Psoas muscle (tissue), 7 donors: ENCODE measurements at regions not wholly inside any gene's neighbourhood (a gene's known extent, or its start where the extent isn't known, plus 50 kb on each side); places are given as distances from the start of the nearest gene placed in this dataset.

ENCODE experiments used
- ATAC-seq, 4 donors: fragments of 200-7000 bp; cut with Tn5 transposase; one replicate each; pipeline ENCODE4 v1.9.1; 2020; ENCODE audit warnings: moderate library complexity in 3 of 4, mild to moderate bottlenecking in 2 of 4
- DNase-seq, 2 donors: peaks; one replicate each; pipeline ENCODE4 v3.0.0-alpha.2; 2020
- H3K27ac ChIP-seq: fragments of 200-600 bp; one replicate; pipeline ENCODE4 v1.8.0; 2022
- H3K27me3 ChIP-seq, 3 donors: fragments of 200-600 bp in 1 of 3; one replicate each; pipeline versions ENCODE4 v1.6.1 to v1.8.0; 2013 to 2022; ENCODE audit warnings: low read length in 2 of 3, mild to moderate bottlenecking in 2 of 3, moderate library complexity in 1 of 3; ENCODE audit not compliant: insufficient read depth in 3 of 3
- H3K36me3 ChIP-seq, 2 donors: fragments of 200-600 bp in 1 of 2; one replicate each; pipeline versions ENCODE4 v1.6.1 to v1.8.0; 2013 to 2022; ENCODE audit warnings: low read depth in 1 of 2, mild to moderate bottlenecking in 1 of 2, moderate library complexity in 1 of 2; ENCODE audit not compliant: insufficient read depth in 1 of 2
- H3K4me1 ChIP-seq: fragments of 200-600 bp; one replicate; pipeline ENCODE4 v1.8.0; 2022
- H3K4me3 ChIP-seq: fragments of 200-600 bp; one replicate; pipeline ENCODE4 v1.8.0; 2022; ENCODE audit warnings: mild to moderate bottlenecking
- H3K9me3 ChIP-seq: fragments of 200-600 bp; one replicate; pipeline ENCODE4 v1.8.0; 2022
- CTCF ChIP-seq: fragments of 200-600 bp; IDR thresholded peaks from one replicate; pipeline ENCODE4 v1.8.0; 2022; ENCODE audit warnings: antibody characterized with exemption
- WGBS, 3 donors: extraction: QIAGEN DNeasy Blood & Tissue Kit; methylation state at CpG; one replicate each; pipeline versions ENCODE4 v1.1.6 to v1.1.7; 2013; 5-methylcytosine and 5-hydroxymethylcytosine counted together
- intact Hi-C, 2 donors: fragments of 100-400 bp; cut with DNase I; formaldehyde crosslinking; loops; one replicate each; pipeline versions ENCODE4 v1.11.0 to v1.14.2; 2022
- donor health status: healthy with polysubstance abuse.
- donor health status: DM: no; HTN: no; CAD: no; lungs with moderate emphysema.
- donor health status: Bipolar disorder and iron deficiency.
- donor health status: healthy.
- donor health status: DM: yes; HTN: yes; CAD: no.
- donor health status: DM: no; HTN: no; CAD: no.
- donor health status: DM: yes; HTN: yes; CAD: no.

GRCh38 chr16:59249011-59249410 lies 514.9 kb upstream of the GOT2 start:
- Histone ChIP-seq H3K9me3 (no peaks in the 10 kb centered on the region), H3K27ac (no peak overlapping the region), H3K4me3 (no peak overlapping the region), H3K27me3 (no peaks in the 10 kb centered on the region), H3K36me3 (no peaks in the 10 kb centered on the region), H3K4me1 (no peaks in the 10 kb centered on the region)
- intact Hi-C loops = no loop called here
- DNase-seq (no peak), ATAC-seq (no peak)
- 20 to 23% (median 22%) methylated on average over 4 of the region's 4 CpGs for WGBS, 3 donors
- no peak for TF ChIP-seq CTCF

- no peak for TF ChIP-seq CTCF
- DNase-seq = no peak
- ATAC-seq = no peak
- Histone ChIP-seq H3K4me1 (no peaks in the 10 kb centered on the region), H3K27me3 (no peaks in the 10 kb centered on the region), H3K36me3 (no peaks in the 10 kb centered on the region), H3K4me3 (no peak overlapping the region), H3K9me3 (no peaks in the 10 kb centered on the region), H3K27ac (no peak overlapping the region)
- intact Hi-C loops = no loop called here
- WGBS, 3 donors = 63 to 69% (median 67%) methylated on average over 4 of the region's 4 CpGs
Observed at GRCh38 chr16:59242556-59242955, 508.4 kb upstream of the GOT2 start.

GRCh38 chr16:59238246-59238645 lies 504.1 kb upstream of the GOT2 start:
- 82 to 91% (median 88%) methylated on average over 3 of the region's 3 CpGs for WGBS, 3 donors
- intact Hi-C loops = no loop called here
- Histone ChIP-seq H3K4me3 (no peak overlapping the region), H3K27ac (no peak overlapping the region), H3K27me3 (no peaks in the 10 kb centered on the region), H3K9me3 (no peaks in the 10 kb centered on the region), H3K36me3 (no peaks in the 10 kb centered on the region), H3K4me1 (no peaks in the 10 kb centered on the region)
- no peak for TF ChIP-seq CTCF
- DNase-seq (no peak), ATAC-seq (no peak)

GRCh38 chr16:59236804-59237458 lies 502.8 kb upstream of the GOT2 start:
- DNase-seq = no peak
- no peaks in the 10 kb centered on the region for H3K36me3 ChIP-seq
- ATAC-seq = no peak
- 57 to 68% (median 63%) methylated on average over 4 of the region's 4 CpGs for WGBS, 3 donors
- TF ChIP-seq CTCF = no peak
- H3K4me1 ChIP-seq = no peaks in the 10 kb centered on the region
- no peaks in the 10 kb centered on the region for H3K27me3 ChIP-seq
- H3K27ac ChIP-seq = no peak overlapping the region
- no peak overlapping the region for H3K4me3 ChIP-seq
- H3K9me3 ChIP-seq = no peaks in the 10 kb centered on the region
- intact Hi-C loops = no loop called here

GRCh38 chr16:59224401-59224800 lies 490.3 kb upstream of the GOT2 start:
- no peaks in the 10 kb centered on the region for H3K9me3 ChIP-seq
- intact Hi-C loops = no loop called here
- no peak overlapping the region for H3K27ac ChIP-seq
- no peak for DNase-seq
- WGBS, 3 donors = 65 to 74% (median 71%) methylated on average over 2 of the region's 2 CpGs
- H3K4me3 ChIP-seq = no peak overlapping the region
- TF ChIP-seq CTCF = no peak
- H3K36me3 ChIP-seq = no peaks in the 10 kb centered on the region
- no peaks in the 10 kb centered on the region for H3K27me3 ChIP-seq
- H3K4me1 ChIP-seq = no peaks in the 10 kb centered on the region
- ATAC-seq = no peak
